ENCODE measurements at regions not wholly inside any gene's neighbourhood (a gene's known extent, or its start where the extent isn't known, plus 50 kb on each side); places are given as distances from the start of the nearest gene placed in this dataset.

DNA sequence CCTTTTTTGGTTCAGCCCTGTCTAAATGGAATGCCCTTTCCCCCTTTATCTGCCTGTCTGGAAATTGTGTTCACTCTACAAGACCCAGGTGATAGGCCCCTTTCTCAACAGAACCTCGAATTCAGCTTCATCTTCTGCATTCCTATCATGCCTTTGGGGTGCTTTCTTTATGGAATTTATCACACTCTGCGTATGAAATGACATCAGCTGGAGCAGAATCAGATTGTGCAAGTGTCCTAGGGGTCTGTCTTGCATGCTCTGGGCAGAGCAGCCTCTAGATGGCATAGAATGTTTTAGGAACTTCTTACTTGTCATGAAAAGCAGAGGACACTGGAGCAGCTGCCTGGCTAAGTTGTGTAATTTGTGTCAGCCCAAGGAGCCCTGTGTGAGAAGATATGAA, 84.9 kb downstream of the ISL1 start:
- Histone ChIP-seq H3K4me1 (ENCODE audit: insufficient read depth, low read length) (no peaks in the 10 kb centered on the region), H3K4me3 (ENCODE audit: insufficient read depth, low read length) (no peak overlapping the region), H3K27ac (ENCODE audit: low read depth, low read length) (no peak overlapping the region), H3K4me2 (ENCODE audit: insufficient read depth, low read length) (no peak overlapping the region), H4K20me1 (ENCODE audit: insufficient read depth, low read length) (no peaks in the 10 kb centered on the region), H3K79me2 (ENCODE audit: insufficient read depth, low read length) (no peaks in the 10 kb centered on the region), H3K9me3 (ENCODE audit: low read depth, low read length) (peaks cover 3% of the 10 kb centered on the region), H3K27me3 (ENCODE audit: insufficient read depth, low read length) (no peaks in the 10 kb centered on the region), H2AFZ (ENCODE audit: low read length) (no peak overlapping the region), H3K36me3 (ENCODE audit: insufficient read depth, low read length) (no peaks in the 10 kb centered on the region)
- no peak for DNase-seq (ENCODE audit: insufficient read length, low spot score, missing footprints)
- TF ChIP-seq CTCF (IDR thresholded peaks at IDR 0.05; ENCODE audit: extremely low read depth, low read depth, low read length), result no peak

- no peak for TF ChIP-seq CTCF (IDR thresholded peaks at IDR 0.05; ENCODE audit: extremely low read depth, low read depth, low read length)
- Histone ChIP-seq H3K9me3 (ENCODE audit: low read depth, low read length) (peaks cover 3% of the 10 kb centered on the region), H4K20me1 (ENCODE audit: insufficient read depth, low read length) (no peaks in the 10 kb centered on the region), H3K4me2 (ENCODE audit: insufficient read depth, low read length) (no peak overlapping the region), H3K27me3 (ENCODE audit: insufficient read depth, low read length) (no peaks in the 10 kb centered on the region), H3K36me3 (ENCODE audit: insufficient read depth, low read length) (no peaks in the 10 kb centered on the region), H3K4me3 (ENCODE audit: insufficient read depth, low read length) (no peak overlapping the region), H3K4me1 (ENCODE audit: insufficient read depth, low read length) (no peaks in the 10 kb centered on the region), H3K79me2 (ENCODE audit: insufficient read depth, low read length) (no peaks in the 10 kb centered on the region), H3K27ac (ENCODE audit: low read depth, low read length) (no peak overlapping the region), H2AFZ (ENCODE audit: low read length) (no peak overlapping the region)
- DNase-seq (ENCODE audit: insufficient read length, low spot score, missing footprints), result no peak
Observed at GRCh38 chr5:51471630-51472029, 88.4 kb downstream of the ISL1 start.

- no peak for DNase-seq (ENCODE audit: insufficient read length, low spot score, missing footprints)
- H3K4me2 ChIP-seq (ENCODE audit: insufficient read depth, low read length), result no peak overlapping the region
- no peaks in the 10 kb centered on the region for H3K79me2 ChIP-seq (ENCODE audit: insufficient read depth, low read length)
- no peak for TF ChIP-seq CTCF (IDR thresholded peaks at IDR 0.05; ENCODE audit: extremely low read depth, low read depth, low read length)
- no peaks in the 10 kb centered on the region for H3K27me3 ChIP-seq (ENCODE audit: insufficient read depth, low read length)
- H4K20me1 ChIP-seq (ENCODE audit: insufficient read depth, low read length), result no peaks in the 10 kb centered on the region
- H3K27ac ChIP-seq (ENCODE audit: low read depth, low read length), result no peak overlapping the region
- peaks cover 3% of the 10 kb centered on the region for H3K9me3 ChIP-seq (ENCODE audit: low read depth, low read length)
- no peak overlapping the region for H2AFZ ChIP-seq (ENCODE audit: low read length)
- no peak overlapping the region for H3K4me3 ChIP-seq (ENCODE audit: insufficient read depth, low read length)
- H3K4me1 ChIP-seq (ENCODE audit: insufficient read depth, low read length), result no peaks in the 10 kb centered on the region
- H3K36me3 ChIP-seq (ENCODE audit: insufficient read depth, low read length), result no peaks in the 10 kb centered on the region
Observed at GRCh38 chr5:51472472-51472871, 89.2 kb downstream of the ISL1 start.

DNA sequence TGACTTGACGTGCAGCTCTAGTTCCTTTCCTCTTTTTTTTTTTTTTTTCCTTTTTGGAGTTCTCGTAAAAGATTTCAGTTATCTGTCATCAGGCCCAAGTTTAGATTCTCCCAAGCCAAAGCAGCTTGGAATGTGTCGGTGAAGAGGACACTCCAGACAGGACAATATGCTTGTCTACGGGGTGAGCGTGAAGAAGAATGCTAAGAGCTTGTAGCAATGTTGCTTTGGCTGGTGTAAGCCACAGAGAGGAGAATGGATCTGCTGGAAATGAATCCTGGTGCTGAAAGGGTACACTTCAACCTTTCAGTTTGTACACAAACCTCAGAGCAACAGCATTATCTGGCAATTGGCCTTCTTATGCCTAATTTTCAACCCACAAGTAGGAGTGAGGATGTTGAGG, 92.4 kb downstream of the ISL1 start:
- H2AFZ ChIP-seq (ENCODE audit: low read length), result no peak overlapping the region
- DNase-seq (ENCODE audit: insufficient read length, low spot score, missing footprints), result no peak
- no peak overlapping the region for H3K4me2 ChIP-seq (ENCODE audit: insufficient read depth, low read length)
- H3K36me3 ChIP-seq (ENCODE audit: insufficient read depth, low read length), result no peaks in the 10 kb centered on the region
- TF ChIP-seq CTCF (IDR thresholded peaks at IDR 0.05; ENCODE audit: extremely low read depth, low read depth, low read length), result no peak
- no peak overlapping the region for H3K27ac ChIP-seq (ENCODE audit: low read depth, low read length)
- H3K4me3 ChIP-seq (ENCODE audit: insufficient read depth, low read length), result no peak overlapping the region
- H4K20me1 ChIP-seq (ENCODE audit: insufficient read depth, low read length), result no peaks in the 10 kb centered on the region
- no peaks in the 10 kb centered on the region for H3K9me3 ChIP-seq (ENCODE audit: low read depth, low read length)
- no peaks in the 10 kb centered on the region for H3K27me3 ChIP-seq (ENCODE audit: insufficient read depth, low read length)
- no peaks in the 10 kb centered on the region for H3K4me1 ChIP-seq (ENCODE audit: insufficient read depth, low read length)
- H3K79me2 ChIP-seq (ENCODE audit: insufficient read depth, low read length), result no peaks in the 10 kb centered on the region

Data from osteoblast (primary cell).